K562 (cell line): ENCODE measurements at regions not wholly inside any gene's neighbourhood (a gene's known extent, or its start where the extent isn't known, plus 50 kb on each side); places are given as distances from the start of the nearest gene placed in this dataset.

Experiments used
- ARID1B ChIP-seq: fragments of 450-650 bp; IDR thresholded peaks from 2 replicates; pipeline ENCODE4 v1.6.1; 2016; ENCODE audit warnings: antibody characterized with exemption, mild to moderate bottlenecking, inconsistent platforms
- BRCA1 ChIP-seq, 2 experiments: fragments of 450-650 bp in 1 of 2; sonication (generic) in 1 of 2; formaldehyde crosslinking in 1 of 2; IDR thresholded peaks; 2 replicates each; pipeline versions ENCODE4 v1.5.0 to v1.6.1; 2017 to 2020; ENCODE audit warnings: mild to moderate bottlenecking in 1 of 2, missing genetic modification reagents in 1 of 2
- CBX3 ChIP-seq, 2 experiments: IDR thresholded peaks; 1 replicate in 1 of 2; 2 replicates in 1 of 2; pipeline ENCODE4 v1.6.1; 2012; ENCODE audit warnings: inconsistent platforms in 2 of 2, low read length in 2 of 2, borderline replicate concordance in 1 of 2, control low read depth in 1 of 2
- DPF2 ChIP-seq: fragments of 450-650 bp; IDR thresholded peaks from 2 replicates; pipeline ENCODE4 v1.6.1; 2016
- EP300 ChIP-seq: IDR thresholded peaks from 2 replicates; pipeline ENCODE4 v1.6.1; 2012; ENCODE audit warnings: low read length, improper control_type of control experiment
- ESRRA ChIP-seq: fragments of 450-650 bp; IDR thresholded peaks from 2 replicates; pipeline ENCODE4 v1.6.1; 2014; ENCODE audit warnings: low read depth, mild to moderate bottlenecking, moderate library complexity, borderline replicate concordance
- EWSR1 ChIP-seq: fragments of 450-650 bp; IDR thresholded peaks from 2 replicates; pipeline ENCODE4 v1.6.1; 2018; ENCODE audit warnings: borderline replicate concordance, mild to moderate bottlenecking, low read depth, moderate library complexity; ENCODE audit not compliant: partially characterized antibody
- KDM4B ChIP-seq, 2 experiments: fragments of 450-650 bp in 1 of 2; sonication (generic) in 1 of 2; IDR thresholded peaks; 2 replicates each; pipeline ENCODE4 v1.6.1; 2016 to 2017; ENCODE audit warnings: borderline replicate concordance in 2 of 2, antibody characterized with exemption in 1 of 2, low read depth in 1 of 2, mild to moderate bottlenecking in 1 of 2
- MTA1 ChIP-seq: fragments of 450-650 bp; IDR thresholded peaks from 2 replicates; pipeline ENCODE4 v1.6.1; 2017; ENCODE audit warnings: borderline replicate concordance
- NFATC3 ChIP-seq: fragments of 450-650 bp; IDR thresholded peaks from 2 replicates; pipeline ENCODE4 v1.6.1; 2017; ENCODE audit warnings: mild to moderate bottlenecking
- NR1H2 ChIP-seq: sonication (generic); formaldehyde crosslinking; IDR thresholded peaks from 2 replicates; pipeline ENCODE4 v1.4.0; 2020; ENCODE audit warnings: mild to moderate bottlenecking, missing genetic modification reagents
- PHF20 ChIP-seq: fragments of 450-650 bp; IDR thresholded peaks from 2 replicates; pipeline ENCODE4 v1.6.1; 2018; ENCODE audit not compliant: partially characterized antibody
- RAD21 ChIP-seq, 2 experiments: fragments of 250-450 bp in 1 of 2; fragments of 450-650 bp in 1 of 2; sonication (Bioruptor Pico) in 1 of 2; formaldehyde crosslinking in 1 of 2; IDR thresholded peaks in 1 of 2; conservative IDR thresholded peaks in 1 of 2; 2 replicates each; pipeline versions ENCODE4 v1.4.0 to v1.8.0; 2020 to 2022; ENCODE audit warnings: mild to moderate bottlenecking in 2 of 2, moderate library complexity in 1 of 2
- SOX6 ChIP-seq: fragments of 450-650 bp; IDR thresholded peaks from 2 replicates; pipeline ENCODE4 v1.6.1; 2014; ENCODE audit warnings: mild to moderate bottlenecking
- TEAD4 ChIP-seq, 2 experiments: sonication (generic) in 1 of 2; formaldehyde crosslinking in 1 of 2; IDR thresholded peaks; 2 replicates each; pipeline versions ENCODE4 v1.6.1 to v1.8.0; 2012 to 2022; ENCODE audit warnings: borderline replicate concordance in 1 of 2, inconsistent platforms in 1 of 2, low read length in 1 of 2, mild to moderate bottlenecking in 1 of 2, missing genetic modification reagents in 1 of 2
- ZNF174 ChIP-seq: fragments of 250-450 bp; sonication (Bioruptor Pico); IDR thresholded peaks from 2 replicates; pipeline ENCODE4 v1.4.0; 2020; ENCODE audit warnings: mild to moderate bottlenecking
- ZNF316 ChIP-seq: fragments of 450-650 bp; IDR thresholded peaks from 2 replicates; pipeline ENCODE4 v1.6.1; 2016
- ZNF384 ChIP-seq: IDR thresholded peaks from 2 replicates; pipeline ENCODE4 v1.6.1; 2012; ENCODE audit warnings: low read depth, low read length, improper control_type of control experiment
- ZNF436 ChIP-seq: fragments of 250-450, 450-650 bp; sonication (Bioruptor Pico); formaldehyde crosslinking; IDR thresholded peaks from 2 replicates; pipeline ENCODE4 v1.7.0; 2020; ENCODE audit warnings: mild to moderate bottlenecking
- TF ChIP-seq, protein P1 (sequence below): fragments of 250-450 bp; sonication (Bioruptor Pico); IDR thresholded peaks from 2 replicates; pipeline ENCODE4 v1.5.0; 2021
- TF ChIP-seq, protein P2 (sequence below): fragments of 200-400 bp; formaldehyde crosslinking; IDR thresholded peaks from 2 replicates; pipeline ENCODE4 v1.6.1; 2017; ENCODE audit warnings: mild to moderate bottlenecking, low read depth, low read length, moderate library complexity
- TF ChIP-seq, protein P3 (sequence below), 2 experiments: IDR thresholded peaks in 1 of 2; conservative IDR thresholded peaks in 1 of 2; 2 replicates each; pipeline ENCODE4 v1.6.1; 2016; ENCODE audit warnings: low read depth in 2 of 2, mild to moderate bottlenecking in 1 of 2, missing compliant biosample characterization in 1 of 2, missing genetic modification characterization in 1 of 2, moderate library complexity in 1 of 2

DNA sequence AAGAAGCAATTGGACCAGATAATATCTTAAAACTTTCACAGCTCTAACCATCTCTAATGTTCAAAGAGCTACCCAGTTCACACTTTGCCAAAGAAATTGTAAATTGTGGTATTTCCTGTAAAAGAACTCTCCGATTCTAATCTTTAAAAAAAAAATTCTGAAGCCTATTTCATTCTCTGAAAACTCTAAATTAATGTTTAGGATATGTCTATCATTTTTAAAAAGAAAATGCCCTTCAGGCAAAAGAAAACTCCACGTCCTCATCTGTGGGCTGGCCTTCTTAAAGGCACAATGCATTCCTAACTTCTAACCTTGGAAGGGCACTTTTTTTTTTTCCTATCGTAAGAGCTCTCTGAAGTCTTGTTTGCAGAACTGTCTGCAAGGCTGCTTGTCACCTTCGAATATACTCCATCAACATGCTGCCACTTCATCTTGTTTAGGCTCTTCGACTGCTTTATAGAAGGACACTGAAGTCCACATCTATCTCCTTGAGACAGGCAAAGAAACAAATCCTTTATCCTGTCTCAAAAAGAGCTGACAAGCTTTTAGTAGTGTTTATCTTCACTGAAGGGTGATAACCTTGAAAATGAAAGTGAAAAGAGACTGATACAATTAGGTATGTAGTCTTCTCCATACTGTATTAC is 124.3 kb upstream of the SLC39A10 start (continued):
- TF ChIP-seq SOX6 = 0 out of 2 replicates have a peak, but pooled peaks have one; percentile 17
- no peak for TF ChIP-seq NR1H2
- TF ChIP-seq, protein P1, sequence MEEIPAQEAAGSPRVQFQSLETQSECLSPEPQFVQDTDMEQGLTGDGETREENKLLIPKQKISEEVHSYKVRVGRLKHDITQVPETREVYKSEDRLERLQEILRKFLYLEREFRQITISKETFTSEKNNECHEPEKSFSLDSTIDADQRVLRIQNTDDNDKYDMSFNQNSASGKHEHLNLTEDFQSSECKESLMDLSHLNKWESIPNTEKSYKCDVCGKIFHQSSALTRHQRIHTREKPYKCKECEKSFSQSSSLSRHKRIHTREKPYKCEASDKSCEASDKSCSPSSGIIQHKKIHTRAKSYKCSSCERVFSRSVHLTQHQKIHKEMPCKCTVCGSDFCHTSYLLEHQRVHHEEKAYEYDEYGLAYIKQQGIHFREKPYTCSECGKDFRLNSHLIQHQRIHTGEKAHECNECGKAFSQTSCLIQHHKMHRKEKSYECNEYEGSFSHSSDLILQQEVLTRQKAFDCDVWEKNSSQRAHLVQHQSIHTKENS (CRISPR knock-in tag) = no peak
- TF ChIP-seq BRCA1 (IDR thresholded peaks at IDR 0.05) = no peak
- TF ChIP-seq BRCA1 (CRISPR knock-in tag; IDR thresholded peaks at IDR 0.05) = no peak
- TF ChIP-seq ZNF384 = peak; percentile 78
- no peak for TF ChIP-seq KDM4B (IDR thresholded peaks at IDR 0.05; ENCODE audit: borderline replicate concordance in 2 of 2, low read depth in 1 of 2)
- no peak for TF ChIP-seq ZNF436 (CRISPR knock-in tag)
- no peak for TF ChIP-seq MTA1
- no peak for TF ChIP-seq PHF20
- peak; percentile 40; the same call in 1 of the 2 replicates for TF ChIP-seq TEAD4 (IDR thresholded peaks at IDR 0.05; ENCODE audit: low read length)
- no peak for TF ChIP-seq TEAD4 (CRISPR knock-in tag; IDR thresholded peaks at IDR 0.05; ENCODE audit: borderline replicate concordance)
- TF ChIP-seq ZNF174 (CRISPR knock-in tag) = no peak
- TF ChIP-seq DPF2 = peak; percentile 37
- TF ChIP-seq RAD21 (CRISPR knock-in tag; conservative IDR thresholded peaks at IDR 0.05 in 1 of 2, IDR thresholded peaks at IDR 0.05 in 1 of 2) = no peak
- no peak for TF ChIP-seq EWSR1
- TF ChIP-seq ESRRA = peak; percentile 53; the same call in 1 of the 2 replicates
- TF ChIP-seq ZNF316 = peak; percentile 65
- TF ChIP-seq CBX3 (IDR thresholded peaks at IDR 0.05; ENCODE audit: borderline replicate concordance in 1 of 2, low read length in 2 of 2) = peak in 1 of 2 experiments; percentile 23; a peak in 1 of 3 replicates
- TF ChIP-seq ARID1B = peak; percentile 73
- TF ChIP-seq, protein P2, sequence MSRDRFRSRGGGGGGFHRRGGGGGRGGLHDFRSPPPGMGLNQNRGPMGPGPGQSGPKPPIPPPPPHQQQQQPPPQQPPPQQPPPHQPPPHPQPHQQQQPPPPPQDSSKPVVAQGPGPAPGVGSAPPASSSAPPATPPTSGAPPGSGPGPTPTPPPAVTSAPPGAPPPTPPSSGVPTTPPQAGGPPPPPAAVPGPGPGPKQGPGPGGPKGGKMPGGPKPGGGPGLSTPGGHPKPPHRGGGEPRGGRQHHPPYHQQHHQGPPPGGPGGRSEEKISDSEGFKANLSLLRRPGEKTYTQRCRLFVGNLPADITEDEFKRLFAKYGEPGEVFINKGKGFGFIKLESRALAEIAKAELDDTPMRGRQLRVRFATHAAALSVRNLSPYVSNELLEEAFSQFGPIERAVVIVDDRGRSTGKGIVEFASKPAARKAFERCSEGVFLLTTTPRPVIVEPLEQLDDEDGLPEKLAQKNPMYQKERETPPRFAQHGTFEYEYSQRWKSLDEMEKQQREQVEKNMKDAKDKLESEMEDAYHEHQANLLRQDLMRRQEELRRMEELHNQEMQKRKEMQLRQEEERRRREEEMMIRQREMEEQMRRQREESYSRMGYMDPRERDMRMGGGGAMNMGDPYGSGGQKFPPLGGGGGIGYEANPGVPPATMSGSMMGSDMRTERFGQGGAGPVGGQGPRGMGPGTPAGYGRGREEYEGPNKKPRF = no peak
- TF ChIP-seq, protein P3, sequence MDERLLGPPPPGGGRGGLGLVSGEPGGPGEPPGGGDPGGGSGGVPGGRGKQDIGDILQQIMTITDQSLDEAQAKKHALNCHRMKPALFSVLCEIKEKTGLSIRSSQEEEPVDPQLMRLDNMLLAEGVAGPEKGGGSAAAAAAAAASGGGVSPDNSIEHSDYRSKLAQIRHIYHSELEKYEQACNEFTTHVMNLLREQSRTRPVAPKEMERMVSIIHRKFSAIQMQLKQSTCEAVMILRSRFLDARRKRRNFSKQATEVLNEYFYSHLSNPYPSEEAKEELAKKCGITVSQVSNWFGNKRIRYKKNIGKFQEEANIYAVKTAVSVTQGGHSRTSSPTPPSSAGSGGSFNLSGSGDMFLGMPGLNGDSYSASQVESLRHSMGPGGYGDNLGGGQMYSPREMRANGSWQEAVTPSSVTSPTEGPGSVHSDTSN (CRISPR knock-in tag; IDR thresholded peaks at IDR 0.05; ENCODE audit: low read depth) = no peak
- TF ChIP-seq, protein P3 (tag; conservative IDR thresholded peaks at IDR 0.05; ENCODE audit: low read depth) = peak; percentile 79
- peak; percentile 38; the same call in 1 of the 2 replicates for TF ChIP-seq EP300
- TF ChIP-seq NFATC3 = no peak
